Glomerular visceral epithelial cell (primary cell): ENCODE measurements at regions not wholly inside any gene's neighbourhood (a gene's known extent, or its start where the extent isn't known, plus 50 kb on each side); places are given as distances from the start of the nearest gene placed in this dataset.
A peak's percentile ranks its signal among the peaks of the same experiment; 100 is the strongest.

ENCODE experiments used
- DNase-seq: peaks from one replicate; pipeline ENCODE4 v3.0.0-alpha.2; 2016; ENCODE audit errors: extremely low spot score

GRCh38 chr1:219993554-219994433 lies 52.5 kb downstream of the EPRS1 start:
- DNase-seq = no peak

GRCh38 chr1:219991919-219992318 lies 54.4 kb downstream of the EPRS1 start:
- DNase-seq = no peak

- no peak for DNase-seq
These were observed 54.8 kb downstream of the EPRS1 start for GRCh38 chr1:219991511-219991810.

- peak; percentile 35 for DNase-seq
These were observed 55.4 kb downstream of the EPRS1 start for GRCh38 chr1:219990782-219991510.

- DNase-seq = no peak
These were observed 56.5 kb downstream of the EPRS1 start for GRCh38 chr1:219989766-219990165.

GRCh38 chr1:219988818-219989217 lies 57.5 kb downstream of the EPRS1 start:
- no peak for DNase-seq

GRCh38 chr1:219988387-219988786 lies 57.9 kb downstream of the EPRS1 start:
- no peak for DNase-seq

- DNase-seq = no peak
These were observed 59.0 kb upstream of the SLC30A10 start for GRCh38 chr1:219987325-219987724.

GRCh38 chr1:219985169-219985568 lies 56.8 kb upstream of the SLC30A10 start:
- DNase-seq = no peak
